GM12865 (cell line): ENCODE measurements at regions not wholly inside any gene's neighbourhood (a gene's known extent, or its start where the extent isn't known, plus 50 kb on each side); places are given as distances from the start of the nearest gene placed in this dataset.
"Not testable (repeated sequence)": the region's sequence is repeated elsewhere in the genome, so short reads cannot be mapped to it uniquely, and the experiment has no call there.

ENCODE experiments used
- DNase-seq: peaks from one replicate; pipeline ENCODE4 v3.0.0; 2010; ENCODE audit warnings: low read depth
- H3K4me3 ChIP-seq: 2 replicates; pipeline ENCODE4 v1.5.1; 2011; ENCODE audit warnings: mild to moderate bottlenecking, low read depth, low read length, control low read depth
- TF ChIP-seq, protein P1 (sequence below): IDR thresholded peaks from 2 replicates; pipeline ENCODE4 v1.5.1; 2011; ENCODE audit warnings: low read length, control low read depth, low read depth, inconsistent platforms; ENCODE audit not compliant: insufficient read depth; ENCODE audit errors: missing control alignments

DNA sequence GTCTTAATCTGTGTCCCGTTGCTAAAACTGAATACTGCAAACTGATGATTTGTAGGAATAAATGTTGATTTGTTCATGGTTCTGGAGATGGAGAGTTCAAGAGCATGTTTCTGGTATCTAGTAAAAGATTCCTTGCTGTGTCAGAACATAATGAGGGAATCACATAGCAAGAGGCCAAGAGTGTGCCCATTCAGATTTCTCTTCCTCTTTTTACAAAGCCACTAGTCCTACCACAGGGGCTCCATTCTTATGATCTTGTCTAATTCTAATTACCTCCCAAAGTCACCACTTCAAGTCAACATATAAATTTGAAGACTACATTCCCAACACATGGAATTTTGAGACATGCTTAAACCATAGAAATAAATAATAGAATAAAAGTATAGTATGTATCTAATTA, 608.8 kb upstream of the EPHA5 start:
- no peak overlapping the region for H3K4me3 ChIP-seq
- DNase-seq: no peak
- TF ChIP-seq, protein P1, sequence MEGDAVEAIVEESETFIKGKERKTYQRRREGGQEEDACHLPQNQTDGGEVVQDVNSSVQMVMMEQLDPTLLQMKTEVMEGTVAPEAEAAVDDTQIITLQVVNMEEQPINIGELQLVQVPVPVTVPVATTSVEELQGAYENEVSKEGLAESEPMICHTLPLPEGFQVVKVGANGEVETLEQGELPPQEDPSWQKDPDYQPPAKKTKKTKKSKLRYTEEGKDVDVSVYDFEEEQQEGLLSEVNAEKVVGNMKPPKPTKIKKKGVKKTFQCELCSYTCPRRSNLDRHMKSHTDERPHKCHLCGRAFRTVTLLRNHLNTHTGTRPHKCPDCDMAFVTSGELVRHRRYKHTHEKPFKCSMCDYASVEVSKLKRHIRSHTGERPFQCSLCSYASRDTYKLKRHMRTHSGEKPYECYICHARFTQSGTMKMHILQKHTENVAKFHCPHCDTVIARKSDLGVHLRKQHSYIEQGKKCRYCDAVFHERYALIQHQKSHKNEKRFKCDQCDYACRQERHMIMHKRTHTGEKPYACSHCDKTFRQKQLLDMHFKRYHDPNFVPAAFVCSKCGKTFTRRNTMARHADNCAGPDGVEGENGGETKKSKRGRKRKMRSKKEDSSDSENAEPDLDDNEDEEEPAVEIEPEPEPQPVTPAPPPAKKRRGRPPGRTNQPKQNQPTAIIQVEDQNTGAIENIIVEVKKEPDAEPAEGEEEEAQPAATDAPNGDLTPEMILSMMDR: no peak

DNA sequence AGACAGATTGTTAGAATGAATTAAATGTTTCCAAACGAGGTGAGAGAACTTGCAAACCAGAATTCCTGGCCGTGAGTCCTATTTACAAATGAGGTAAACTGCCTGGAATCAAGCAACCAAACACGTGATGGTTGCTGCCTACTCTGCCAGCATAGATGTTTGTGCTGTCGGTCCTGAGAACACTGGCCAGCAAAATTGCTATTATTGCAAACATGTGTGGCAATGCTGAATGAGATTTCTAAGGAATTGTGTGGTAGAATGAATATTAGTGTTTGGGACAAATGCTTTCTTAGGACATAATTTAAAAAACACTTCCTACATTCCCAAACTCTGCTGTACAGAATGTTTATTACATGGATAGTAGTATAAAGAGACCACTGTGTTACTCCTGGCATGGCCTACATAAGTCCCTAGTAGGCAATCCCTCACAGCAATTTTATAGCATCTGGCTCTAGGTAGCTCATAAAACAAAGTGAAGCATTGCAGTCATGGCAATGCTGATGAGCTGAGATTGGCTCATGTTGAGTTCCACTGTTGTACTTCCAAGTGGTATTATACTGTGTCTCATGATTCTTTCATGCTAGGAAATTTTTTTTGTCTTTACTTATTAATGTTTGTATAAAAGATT, 605.2 kb upstream of the EPHA5 start:
- no peak for DNase-seq
- TF ChIP-seq, protein P1: no peak
- H3K4me3 ChIP-seq: no peak overlapping the region

DNA sequence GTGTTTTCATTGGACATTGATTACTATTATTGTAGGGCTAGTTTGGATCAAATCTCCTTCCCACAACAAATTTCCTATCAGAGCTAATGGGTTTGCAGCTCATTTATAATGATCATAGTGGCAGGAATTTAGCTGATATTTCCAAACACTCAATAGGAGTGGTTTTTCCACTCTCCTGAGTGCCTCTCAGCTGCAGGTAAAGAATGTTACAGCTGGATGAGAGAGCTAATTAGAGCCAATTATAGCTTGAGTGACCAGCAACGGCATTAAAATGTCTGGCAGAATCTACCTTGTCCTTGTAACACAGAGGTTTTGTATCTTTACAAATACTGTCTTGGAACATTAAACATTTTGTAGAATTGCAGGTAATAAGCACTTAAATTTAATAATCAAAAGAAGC, 602.8 kb upstream of the EPHA5 start:
- TF ChIP-seq, protein P1: no peak
- no peak for DNase-seq
- no peak overlapping the region for H3K4me3 ChIP-seq

DNA sequence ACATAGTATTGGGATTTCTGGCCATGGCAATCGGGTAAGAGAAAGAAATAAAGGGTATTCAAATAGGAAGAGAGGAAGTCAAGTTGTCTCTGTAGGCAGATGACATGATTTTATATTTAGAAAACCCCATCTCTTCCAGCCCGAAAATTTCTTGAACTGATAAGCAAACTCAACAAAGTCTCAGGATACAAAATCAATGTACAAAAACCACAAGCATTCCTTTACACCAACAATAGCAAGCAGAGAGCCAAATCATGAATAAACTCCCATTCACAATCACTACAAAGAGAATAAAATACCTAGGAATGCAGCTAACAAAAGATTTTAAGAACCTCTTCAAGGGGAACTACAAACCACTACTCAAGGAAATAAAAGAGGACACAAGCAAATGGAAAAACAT, 600.1 kb upstream of the EPHA5 start:
- not testable (repeated sequence) for DNase-seq, H3K4me3 ChIP-seq

DNA sequence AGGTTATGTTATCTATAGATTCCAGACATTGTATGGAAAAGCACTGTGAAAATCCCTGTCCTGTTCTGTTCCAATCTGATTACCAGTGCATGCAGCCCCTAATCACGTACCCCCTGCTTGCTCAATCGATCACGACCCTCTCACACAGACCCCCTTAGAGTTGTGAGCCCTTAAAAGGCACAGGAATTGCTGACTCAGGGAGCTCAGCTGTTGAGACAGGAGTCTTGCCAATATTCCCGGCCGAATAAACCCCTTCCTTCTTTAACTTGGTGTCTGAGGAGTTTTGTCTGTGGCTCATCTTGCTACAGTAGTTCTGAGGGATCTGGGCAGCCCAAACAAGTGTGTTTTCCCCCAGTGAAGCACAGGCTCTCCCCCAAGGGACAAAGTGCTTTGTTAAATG, 596.3 kb upstream of the EPHA5 start:
- DNase-seq, H3K4me3 ChIP-seq: not testable (repeated sequence)

DNA sequence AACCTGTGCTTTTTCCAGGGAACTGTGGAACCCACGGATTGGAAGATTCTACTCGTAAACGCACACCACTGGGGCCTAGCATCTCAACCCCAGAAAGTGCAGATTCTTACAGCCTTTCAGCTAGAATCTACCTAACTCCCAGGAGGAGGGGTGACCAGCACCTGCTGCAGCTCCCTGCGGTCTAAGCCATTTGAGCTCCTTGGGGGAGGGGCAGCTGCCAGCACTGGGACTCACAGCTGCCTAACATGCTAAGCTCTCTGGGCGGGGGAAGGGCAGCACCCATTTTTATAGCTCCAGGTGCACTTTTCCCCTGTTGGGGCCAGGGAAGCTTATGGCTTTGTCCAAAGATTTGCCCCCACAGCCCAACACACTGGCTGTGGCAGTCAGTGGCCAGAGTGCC, 595.7 kb upstream of the EPHA5 start:
- TF ChIP-seq, protein P1: no peak
- no peak overlapping the region for H3K4me3 ChIP-seq
- no peak for DNase-seq

DNA sequence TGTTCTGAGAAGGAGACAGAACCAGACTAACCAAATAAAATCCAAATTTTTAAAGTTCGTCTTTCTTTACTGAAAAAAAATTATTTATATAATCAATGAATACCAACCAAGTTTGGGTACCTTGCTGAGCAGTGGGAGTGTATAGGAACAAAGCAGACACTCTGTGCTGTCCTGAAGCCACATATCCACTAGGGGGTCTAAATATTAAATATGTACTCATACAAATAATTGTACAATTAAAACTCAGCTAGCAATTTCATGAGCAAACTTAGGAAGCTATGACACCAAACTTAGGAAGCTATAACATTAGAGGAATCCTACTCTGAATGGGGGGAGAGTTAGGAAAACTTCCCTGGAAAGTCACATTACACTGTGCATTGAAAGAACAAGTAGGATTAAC, 582.0 kb upstream of the EPHA5 start:
- TF ChIP-seq, protein P1: no peak
- DNase-seq: no peak
- H3K4me3 ChIP-seq: no peak overlapping the region

DNA sequence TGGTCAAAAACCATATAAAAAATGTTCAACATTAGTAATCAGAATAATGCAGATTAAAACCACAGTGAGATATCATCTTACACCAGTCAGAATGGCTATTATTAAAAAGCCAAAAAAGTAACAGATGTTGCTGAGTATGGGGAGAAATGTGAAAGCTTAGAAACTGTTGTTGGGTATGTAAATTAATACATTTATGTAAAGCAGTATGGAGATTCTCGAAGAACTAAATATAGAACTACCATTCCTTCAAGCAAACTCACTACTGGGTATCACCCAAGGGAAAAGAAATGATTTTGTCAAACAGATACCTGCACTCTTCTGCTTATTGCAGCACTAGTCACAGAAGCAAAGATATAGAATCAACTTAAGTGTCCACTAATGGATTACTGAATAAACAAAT, 576.4 kb upstream of the EPHA5 start:
- TF ChIP-seq, protein P1: no peak
- no peak for DNase-seq
- no peak overlapping the region for H3K4me3 ChIP-seq
